Endometrium (tissue), 2 donors: ENCODE measurements at regions not wholly inside any gene's neighbourhood (a gene's known extent, or its start where the extent isn't known, plus 50 kb on each side); places are given as distances from the start of the nearest gene placed in this dataset.

Experiments
- FAIRE-seq: peaks from 2 replicates; lab custom pipeline; 2012; peaks lifted over from hg19 to GRCh38; lab: Jason Lieb, UNC
- donor health status: control.
- donor health status: control.

DNA sequence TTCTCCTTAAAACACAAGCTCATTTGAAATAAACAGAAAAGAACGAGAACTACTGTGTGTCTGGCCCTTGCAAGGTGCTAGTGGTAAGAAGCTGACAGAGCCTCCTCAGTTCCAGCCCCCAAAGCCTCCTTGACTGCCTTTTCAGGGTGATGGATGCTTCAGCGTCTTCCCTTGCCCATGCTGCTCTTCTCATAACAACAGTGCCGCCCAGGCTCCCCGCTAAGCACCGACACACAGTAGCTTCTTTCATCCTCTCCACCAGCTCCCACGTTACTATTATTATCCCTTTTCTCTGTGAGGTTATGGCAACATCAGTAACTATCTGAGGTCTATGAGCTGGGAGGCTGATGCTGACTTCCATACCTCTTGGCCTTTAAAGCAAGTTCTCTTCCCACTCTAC lies 418.6 kb downstream of the TSN start:
- no peak for FAIRE-seq

DNA sequence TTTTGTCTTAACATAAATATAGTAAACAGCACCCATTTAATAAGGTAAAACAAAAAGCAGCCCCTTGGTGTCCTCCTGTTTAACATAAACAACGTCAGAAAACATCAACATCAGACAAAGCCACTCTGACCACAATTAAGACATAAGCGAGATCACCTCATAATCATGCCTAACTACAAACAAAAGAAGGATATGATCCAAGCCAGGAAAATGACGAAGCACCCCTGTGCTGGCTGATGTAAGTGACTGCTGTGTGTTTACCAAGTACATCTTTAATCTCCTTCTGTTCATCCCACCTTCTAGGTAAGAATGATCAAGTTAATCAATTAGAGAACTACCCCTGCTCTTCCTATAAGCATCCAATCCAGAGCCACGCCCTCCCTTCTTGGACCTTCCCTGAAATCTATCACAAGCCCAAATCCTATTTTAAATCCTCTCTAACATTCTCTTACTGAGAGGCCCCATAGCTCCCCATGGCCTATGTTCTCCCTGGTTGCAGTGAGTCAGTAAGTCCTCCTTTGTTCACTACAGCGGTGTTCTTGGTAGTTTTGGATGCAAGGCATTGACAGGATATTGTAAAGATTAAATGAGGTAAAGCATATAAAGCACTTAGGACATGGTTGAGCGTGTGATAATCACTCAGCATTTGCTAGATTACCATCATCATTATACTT lies 424.2 kb downstream of the TSN start:
- no peak for FAIRE-seq

GRCh38 chr2:122180972-122181371 lies 425.5 kb downstream of the TSN start:
- FAIRE-seq = no peak

DNA sequence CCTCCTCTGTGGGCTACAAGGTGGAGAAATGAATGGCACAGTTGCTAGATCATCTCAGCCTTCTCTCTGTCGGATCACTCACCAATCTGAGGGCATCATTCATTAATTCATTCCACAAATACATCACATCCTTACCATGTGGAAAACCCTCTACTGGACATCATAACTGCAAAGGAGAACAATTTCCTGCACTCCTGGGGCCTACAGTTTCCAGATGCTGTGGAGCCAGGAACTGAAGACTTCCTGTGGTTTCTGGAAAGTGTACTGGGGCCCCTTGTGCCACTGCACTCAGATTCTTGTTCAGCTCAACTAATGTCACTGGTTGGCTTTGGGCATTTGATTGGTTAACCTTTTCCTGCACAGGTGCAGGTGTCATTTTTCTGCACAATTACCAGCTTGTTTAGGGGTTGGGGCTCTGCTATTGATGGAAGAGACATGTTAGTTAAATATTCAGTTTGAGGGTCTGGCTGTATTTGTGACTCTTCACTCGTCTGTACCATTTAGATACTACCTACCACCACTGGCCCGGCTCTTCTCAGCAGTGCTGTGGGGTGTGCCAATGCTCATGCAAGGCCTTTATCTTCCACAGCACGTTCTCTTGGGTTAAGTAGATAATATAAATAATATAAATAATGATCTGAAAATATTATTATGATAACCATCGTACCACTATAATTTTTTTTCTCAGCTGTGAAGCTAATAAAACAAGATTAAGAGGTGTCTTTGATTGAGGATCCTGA lies 427.3 kb downstream of the TSN start:
- no peak for FAIRE-seq

- FAIRE-seq = no peak
These were observed 428.4 kb downstream of the TSN start for GRCh38 chr2:122183890-122184289.

GRCh38 chr2:122186761-122187222 lies 431.3 kb downstream of the TSN start:
- no peak for FAIRE-seq

DNA sequence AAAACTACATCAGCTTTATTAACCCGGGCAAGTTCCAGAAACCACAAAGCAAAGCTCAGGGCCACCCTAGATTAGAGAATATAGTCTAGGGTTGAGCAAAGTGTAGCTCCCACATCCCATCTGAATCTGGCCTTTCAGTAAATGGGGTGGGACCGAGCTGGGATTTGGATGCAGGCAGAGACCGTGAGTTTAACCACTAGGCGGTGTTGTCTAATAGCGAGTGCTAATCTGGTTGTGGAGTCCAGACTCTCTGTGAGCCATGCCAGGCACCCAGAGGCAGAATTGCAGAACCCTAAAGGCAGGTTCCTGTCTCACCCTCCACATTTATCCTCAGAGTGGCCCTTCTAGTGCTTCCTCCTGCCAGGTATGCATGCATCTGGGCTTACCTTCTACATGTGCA lies 435.9 kb downstream of the TSN start:
- no peak for FAIRE-seq

- FAIRE-seq = no peak
These were observed 438.2 kb downstream of the TSN start for GRCh38 chr2:122193622-122194021.

DNA sequence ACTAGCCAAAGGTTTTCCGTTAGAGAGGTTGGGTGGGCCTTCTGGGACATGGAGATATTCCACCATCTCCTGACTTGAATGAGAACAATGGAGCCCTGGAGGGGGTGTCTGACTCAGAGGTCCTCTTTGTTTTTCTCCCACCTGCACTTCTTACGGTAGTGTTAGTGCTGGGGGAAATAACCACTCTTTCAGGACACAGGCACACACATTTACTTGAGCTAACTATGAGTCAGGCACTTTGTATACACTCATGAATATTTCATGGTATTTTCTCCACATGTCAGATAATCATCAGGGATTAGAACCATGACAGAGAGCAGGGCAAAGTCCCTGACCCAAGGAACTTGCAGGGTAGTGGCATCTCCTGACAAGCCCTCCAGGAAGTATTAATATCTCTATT lies 439.1 kb downstream of the TSN start:
- no peak for FAIRE-seq

DNA sequence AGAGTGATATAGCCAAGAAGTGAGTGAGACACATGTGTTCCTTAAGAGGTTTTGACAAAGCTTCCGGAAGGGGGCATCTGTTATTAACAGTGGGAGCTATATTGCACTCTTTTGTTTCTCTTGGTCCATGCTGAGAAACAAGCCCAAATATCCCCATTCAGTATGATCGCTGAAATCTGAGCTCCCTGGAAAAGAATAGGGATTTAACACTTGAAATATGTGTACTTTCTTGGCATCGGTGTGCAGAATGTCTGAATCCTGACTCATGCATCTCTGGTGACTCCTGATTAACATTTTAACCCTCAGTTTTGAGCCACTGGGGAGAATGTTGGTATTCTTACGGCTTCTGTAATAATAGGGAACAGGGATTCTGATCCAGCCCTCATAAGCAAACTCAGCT lies 448.1 kb downstream of the TSN start:
- peak; percentile 62 for FAIRE-seq

- no peak for FAIRE-seq
These were observed 450.2 kb downstream of the TSN start for GRCh38 chr2:122205641-122206040.

DNA sequence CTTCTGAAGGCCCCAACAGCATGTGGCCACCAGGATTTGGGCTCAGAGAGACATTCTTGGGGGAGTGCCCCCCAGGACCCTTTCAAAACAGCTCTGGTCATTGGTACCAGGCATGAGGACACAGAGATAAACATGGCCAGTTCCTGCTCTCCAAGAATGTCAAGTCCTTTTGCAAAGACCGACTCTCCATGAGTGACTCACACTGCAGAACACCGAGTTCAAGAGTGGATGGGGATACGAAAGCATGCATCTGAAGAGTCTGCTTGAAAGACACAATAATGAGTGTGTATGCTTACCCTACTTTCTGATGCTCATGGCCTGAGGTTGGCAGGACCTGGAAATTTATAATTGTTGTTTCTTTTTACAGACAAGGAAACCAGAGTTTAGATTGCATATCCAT lies 450.6 kb downstream of the TSN start:
- FAIRE-seq = no peak

- FAIRE-seq = no peak
These were observed 453.9 kb downstream of the TSN start for GRCh38 chr2:122209377-122209776.

- no peak for FAIRE-seq
These were observed 454.6 kb downstream of the TSN start for GRCh38 chr2:122210065-122210464.

DNA sequence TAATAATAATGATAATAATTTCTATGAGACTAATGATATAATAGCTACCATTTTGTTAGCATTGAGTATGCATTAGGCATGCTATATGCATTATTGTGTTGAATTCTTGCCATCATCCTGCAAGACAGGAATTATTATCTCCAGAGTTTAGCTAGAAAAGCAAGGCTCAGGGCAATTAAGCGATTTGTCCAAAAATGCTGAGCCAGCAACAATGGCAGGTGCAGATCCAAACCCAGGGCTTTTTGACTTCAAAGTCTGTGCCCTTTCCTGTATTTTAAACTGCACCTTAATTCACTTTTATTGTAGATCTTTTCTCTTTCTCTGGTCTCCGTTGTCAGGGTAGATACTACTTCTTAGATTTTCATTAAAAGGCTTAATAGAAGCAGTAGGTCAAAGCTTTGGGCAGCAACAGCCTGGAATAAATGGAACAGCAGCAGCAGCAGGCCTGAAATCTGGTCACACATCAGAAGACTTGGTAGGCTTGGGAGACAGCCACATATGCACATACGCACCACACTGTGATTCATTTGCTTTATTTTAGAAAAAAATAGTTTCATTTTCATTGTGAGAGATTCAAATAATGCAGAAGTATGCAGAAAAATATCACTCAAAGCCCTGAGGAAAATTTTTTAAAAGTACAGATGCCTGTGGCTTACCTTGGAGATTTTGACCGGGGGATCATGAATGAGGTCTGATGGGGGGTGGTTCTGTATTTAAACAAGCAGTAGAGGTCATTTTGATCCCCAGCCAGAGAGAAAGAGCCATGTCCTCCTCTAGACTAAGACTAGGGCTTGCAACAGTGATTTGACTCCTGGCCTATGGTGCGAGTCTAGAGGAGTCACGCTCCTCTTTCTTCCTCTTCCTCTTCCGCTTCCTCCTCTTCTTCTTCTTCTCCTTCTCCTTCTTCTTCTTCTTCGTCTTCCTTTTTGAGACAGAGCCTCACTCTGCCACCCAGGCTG lies 455.7 kb downstream of the TSN start:
- no peak for FAIRE-seq

- FAIRE-seq = no peak
These were observed 457.9 kb downstream of the TSN start for GRCh38 chr2:122213312-122213711.

GRCh38 chr2:122216071-122216470 lies 460.6 kb downstream of the TSN start:
- FAIRE-seq = no peak

- no peak for FAIRE-seq
These were observed 461.4 kb downstream of the TSN start for GRCh38 chr2:122216901-122217300.

GRCh38 chr2:122218596-122218995 lies 463.1 kb downstream of the TSN start:
- FAIRE-seq = no peak

GRCh38 chr2:122219504-122219903 lies 464.1 kb downstream of the TSN start:
- FAIRE-seq = no peak

DNA sequence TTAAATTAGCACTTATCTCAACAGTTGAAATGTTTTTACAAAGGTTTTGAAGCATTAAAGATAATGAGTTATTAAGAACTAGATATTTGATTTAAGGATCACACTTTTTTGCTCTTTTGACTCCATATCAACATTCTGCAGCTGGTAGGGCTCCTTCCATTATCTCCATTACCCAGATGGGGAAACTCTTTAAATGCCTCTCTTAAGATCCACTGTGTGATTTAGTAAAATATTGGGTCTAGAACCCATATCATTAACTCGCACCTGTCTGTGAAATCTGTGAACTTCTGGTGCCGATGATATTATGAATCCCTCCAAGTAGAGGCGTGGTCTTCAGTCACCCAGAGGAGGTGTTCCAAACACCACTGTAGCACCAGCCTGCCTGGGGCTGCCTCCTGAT lies 466.2 kb downstream of the TSN start:
- FAIRE-seq = no peak

DNA sequence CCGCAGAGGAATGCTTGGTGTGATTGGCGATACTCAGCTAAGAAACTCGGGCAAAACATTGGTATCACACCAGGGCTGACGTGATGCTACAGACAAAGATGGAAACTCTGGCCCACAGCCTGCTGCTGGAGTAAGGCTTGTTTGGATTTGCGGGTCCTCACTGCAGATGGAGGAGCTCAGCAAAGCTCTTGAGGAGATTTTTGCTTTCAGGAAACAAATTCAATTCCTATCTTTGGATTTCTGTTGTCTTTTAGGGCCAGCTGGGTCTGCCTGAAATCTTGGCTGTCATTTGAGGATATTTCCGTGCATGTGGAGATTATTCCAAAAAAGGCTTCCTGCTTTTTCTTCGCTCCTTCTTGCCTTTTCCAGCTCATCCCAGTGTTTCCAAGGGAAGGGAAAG lies 475.8 kb downstream of the TSN start:
- no peak for FAIRE-seq

- FAIRE-seq = no peak
These were observed 477.9 kb downstream of the TSN start for GRCh38 chr2:122233372-122233771.
